GM12892 (cell line): ENCODE measurements at regions not wholly inside any gene's neighbourhood (a gene's known extent, or its start where the extent isn't known, plus 50 kb on each side); places are given as distances from the start of the nearest gene placed in this dataset.

Source experiments
- POLR2A ChIP-seq: IDR thresholded peaks from 2 replicates; pipeline ENCODE4 v1.6.1; 2011; ENCODE audit warnings: low read depth, low read length, control low read depth
- POLR2AphosphoS5 ChIP-seq: IDR thresholded peaks from 2 replicates; pipeline ENCODE4 v1.6.1; 2011; ENCODE audit warnings: low read depth, low read length, control low read depth

- TF ChIP-seq POLR2AphosphoS5 (no peak), POLR2A (no peak)
Measured at GRCh38 chr2:8367833-8368232, 314.0 kb upstream of the ID2 start.
